SK-N-SH treated with all-trans-retinoic acid at 6 μM for 48 hours (cell line): ENCODE measurements at regions not wholly inside any gene's neighbourhood (a gene's known extent, or its start where the extent isn't known, plus 50 kb on each side); places are given as distances from the start of the nearest gene placed in this dataset.

Experiments
- ATAC-seq: fragments of 200-7000 bp; cut with Tn5 transposase; 3 replicates; pipeline ENCODE4 v1.9.1; 2020; ENCODE audit warnings: mild to moderate bottlenecking, moderate library complexity
- ARNTL ChIP-seq: fragments of 450-650 bp; formaldehyde crosslinking; IDR thresholded peaks from 2 replicates; pipeline ENCODE4 v1.5.0; 2020; ENCODE audit warnings: low read depth, mild to moderate bottlenecking, moderate library complexity, borderline replicate concordance
- CREB5 ChIP-seq: fragments of 250-450 bp; sonication (Bioruptor Pico); IDR thresholded peaks from 2 replicates; pipeline ENCODE4 v1.5.1; 2020; ENCODE audit warnings: low read depth, mild to moderate bottlenecking, moderate library complexity
- CSDC2 ChIP-seq: fragments of 250-450 bp; sonication (Bioruptor Pico); IDR thresholded peaks from 2 replicates; pipeline ENCODE4 v1.5.0; 2020; ENCODE audit warnings: mild to moderate bottlenecking, moderate library complexity
- CSRNP3 ChIP-seq: fragments of 250-450 bp; sonication (Bioruptor Pico); IDR thresholded peaks from 2 replicates; pipeline ENCODE4 v1.5.1; 2021; ENCODE audit warnings: mild to moderate bottlenecking, moderate library complexity
- GLIS3 ChIP-seq: fragments of 250-450 bp; sonication (Bioruptor Pico); IDR thresholded peaks from 2 replicates; pipeline ENCODE4 v1.5.0; 2020; ENCODE audit warnings: mild to moderate bottlenecking, moderate library complexity
- OSR1 ChIP-seq: fragments of 250-450 bp; sonication (Bioruptor Pico); IDR thresholded peaks from 2 replicates; pipeline ENCODE4 v1.8.0; 2022; ENCODE audit warnings: moderate library complexity, mild to moderate bottlenecking, inconsistent platforms
- PATZ1 ChIP-seq: fragments of 250-450 bp; sonication (Bioruptor Pico); IDR thresholded peaks from 2 replicates; pipeline ENCODE4 v1.8.0; 2020; ENCODE audit warnings: mild to moderate bottlenecking, moderate library complexity, borderline replicate concordance
- POU6F1 ChIP-seq: fragments of 250-450 bp; sonication (Bioruptor Pico); IDR thresholded peaks from 2 replicates; pipeline ENCODE4 v1.8.0; 2021; ENCODE audit warnings: low read depth, mild to moderate bottlenecking, moderate library complexity, borderline replicate concordance
- PPARA ChIP-seq: fragments of 250-450 bp; sonication (Bioruptor Pico); IDR thresholded peaks from 2 replicates; pipeline ENCODE4 v1.5.0; 2020; ENCODE audit warnings: mild to moderate bottlenecking, borderline replicate concordance
- RARB ChIP-seq: fragments of 250-450 bp; sonication (Bioruptor Pico); IDR thresholded peaks from 2 replicates; pipeline ENCODE4 v1.8.0; 2021; ENCODE audit warnings: mild to moderate bottlenecking, moderate library complexity
- SNAI2 ChIP-seq: fragments of 250-450 bp; sonication (Bioruptor Pico); IDR thresholded peaks from 2 replicates; pipeline ENCODE4 v1.5.0; 2020; ENCODE audit warnings: mild to moderate bottlenecking, moderate library complexity
- TCF4 ChIP-seq: fragments of 250-450 bp; sonication (Bioruptor Pico); IDR thresholded peaks from 2 replicates; pipeline ENCODE4 v1.8.0; 2021; ENCODE audit warnings: mild to moderate bottlenecking, moderate library complexity, borderline replicate concordance
- TOX ChIP-seq: fragments of 250-450 bp; sonication (Bioruptor Pico); IDR thresholded peaks from 2 replicates; pipeline ENCODE4 v1.8.0; 2021; ENCODE audit warnings: mild to moderate bottlenecking, moderate library complexity, borderline replicate concordance
- TSHZ2 ChIP-seq: fragments of 250-450 bp; sonication (Bioruptor Pico); IDR thresholded peaks from 2 replicates; pipeline ENCODE4 v1.5.0; 2020; ENCODE audit warnings: mild to moderate bottlenecking, moderate library complexity
- ZC3H10 ChIP-seq: fragments of 250-450 bp; sonication (Bioruptor Pico); IDR thresholded peaks from 2 replicates; pipeline ENCODE4 v1.5.1; 2021; ENCODE audit warnings: mild to moderate bottlenecking, moderate library complexity
- ZFP3 ChIP-seq: fragments of 250-450 bp; sonication (Bioruptor Pico); IDR thresholded peaks from 2 replicates; pipeline ENCODE4 v1.5.0; 2020; ENCODE audit warnings: mild to moderate bottlenecking, moderate library complexity
- ZFP30 ChIP-seq: fragments of 450-650 bp; formaldehyde crosslinking; IDR thresholded peaks from 2 replicates; pipeline ENCODE4 v1.5.0; 2022; ENCODE audit warnings: mild to moderate bottlenecking, moderate library complexity
- ZNF565 ChIP-seq: fragments of 450-650 bp; formaldehyde crosslinking; conservative IDR thresholded peaks from 2 replicates; pipeline ENCODE4 v1.5.0; 2020; ENCODE audit warnings: low read depth, mild to moderate bottlenecking, moderate library complexity
- ZNF70 ChIP-seq: fragments of 450-650 bp; formaldehyde crosslinking; IDR thresholded peaks from 2 replicates; pipeline ENCODE4 v1.5.0; 2020; ENCODE audit warnings: mild to moderate bottlenecking, moderate library complexity
- ZNF8 ChIP-seq: fragments of 450-650 bp; formaldehyde crosslinking; IDR thresholded peaks from 2 replicates; pipeline ENCODE4 v1.5.0; 2020; ENCODE audit warnings: mild to moderate bottlenecking, moderate library complexity

- TF ChIP-seq PATZ1 (CRISPR knock-in tag) = no peak
These were observed 292.9 kb downstream of the TLL1 start (continued) for GRCh38 chr4:166165829-166166420.

- ATAC-seq = peak; percentile 65
- TF ChIP-seq POU6F1 (CRISPR knock-in tag) (no peak), ZNF8 (no peak), PPARA (no peak), ZC3H10 (no peak), CREB5 (CRISPR knock-in tag) (no peak), TCF4 (CRISPR knock-in tag) (no peak), OSR1 (CRISPR knock-in tag) (no peak), ZFP3 (CRISPR knock-in tag) (no peak), ZFP30 (CRISPR knock-in tag) (no peak), RARB (CRISPR knock-in tag) (no peak), CSRNP3 (CRISPR knock-in tag) (no peak), ZNF565 (CRISPR knock-in tag) (no peak), TSHZ2 (CRISPR knock-in tag) (no peak), ARNTL (CRISPR knock-in tag) (no peak), ZNF70 (no peak), CSDC2 (CRISPR knock-in tag) (no peak)
These were observed 296.1 kb downstream of the TLL1 start for GRCh38 chr4:166169111-166169510.

GRCh38 chr4:166172619-166173018, 299.6 kb downstream of the TLL1 start:
- TF ChIP-seq ZC3H10 (no peak), SNAI2 (CRISPR knock-in tag) (no peak), RARB (CRISPR knock-in tag) (no peak), POU6F1 (CRISPR knock-in tag) (no peak), TSHZ2 (CRISPR knock-in tag) (no peak), ZNF70 (no peak), CSDC2 (CRISPR knock-in tag) (no peak), GLIS3 (CRISPR knock-in tag) (no peak), ARNTL (CRISPR knock-in tag) (no peak), TOX (CRISPR knock-in tag) (no peak), ZNF565 (CRISPR knock-in tag) (no peak), ZNF8 (no peak), PPARA (no peak), ZFP3 (CRISPR knock-in tag) (no peak), PATZ1 (CRISPR knock-in tag) (no peak)
- ATAC-seq = no peak
